ENCODE measurements at regions not wholly inside any gene's neighbourhood (a gene's known extent, or its start where the extent isn't known, plus 50 kb on each side); places are given as distances from the start of the nearest gene placed in this dataset.
A peak's percentile ranks its signal among the peaks of the same experiment; 100 is the strongest.

- DNase-seq (ENCODE audit: insufficient read length) = no peak
- FAIRE-seq = peak; percentile 82
- TF ChIP-seq POLR2A (IDR thresholded peaks at IDR 0.05; ENCODE audit: low read depth, low read length) (no peak), POLR2AphosphoS5 (IDR thresholded peaks at IDR 0.05; ENCODE audit: low read depth, low read length) (no peak), TAF1 (IDR thresholded peaks at IDR 0.05; ENCODE audit: borderline replicate concordance, low read depth, low read length) (no peak)
Observed at GRCh38 chr11:128324531-128325141, 262.7 kb downstream of the ETS1 start.

GRCh38 chr11:128324051-128324481, 263.3 kb downstream of the ETS1 start:
- FAIRE-seq = no peak
- TF ChIP-seq POLR2A (IDR thresholded peaks at IDR 0.05; ENCODE audit: low read depth, low read length) = no peak
- no peak for DNase-seq (ENCODE audit: insufficient read length)

- DNase-seq (ENCODE audit: insufficient read length) (no peak), FAIRE-seq (peak; percentile 92)
- TF ChIP-seq POLR2AphosphoS5 (IDR thresholded peaks at IDR 0.05; ENCODE audit: low read depth, low read length) (no peak), POLR2A (IDR thresholded peaks at IDR 0.05; ENCODE audit: low read depth, low read length) (no peak), TAF1 (IDR thresholded peaks at IDR 0.05; ENCODE audit: borderline replicate concordance, low read depth, low read length) (no peak)
Observed at GRCh38 chr11:128323381-128323780, 264.0 kb downstream of the ETS1 start.

- FAIRE-seq = peak; percentile 99
- no peak for DNase-seq (ENCODE audit: insufficient read length)
- TF ChIP-seq TAF1 (IDR thresholded peaks at IDR 0.05; ENCODE audit: borderline replicate concordance, low read depth, low read length) = no peak
- TF ChIP-seq POLR2A (IDR thresholded peaks at IDR 0.05; ENCODE audit: low read depth, low read length) = no peak
- no peak for TF ChIP-seq POLR2AphosphoS5 (IDR thresholded peaks at IDR 0.05; ENCODE audit: low read depth, low read length)
Observed at GRCh38 chr11:128318856-128319474, 268.4 kb downstream of the ETS1 start.

- FAIRE-seq = peak; percentile 93
Observed at GRCh38 chr11:128316541-128317227, 270.7 kb downstream of the ETS1 start.

GRCh38 chr11:128315933-128316332, 271.4 kb downstream of the ETS1 start:
- FAIRE-seq = no peak
- TF ChIP-seq POLR2AphosphoS5 (IDR thresholded peaks at IDR 0.05; ENCODE audit: low read depth, low read length) (no peak), TAF1 (IDR thresholded peaks at IDR 0.05; ENCODE audit: borderline replicate concordance, low read depth, low read length) (no peak), POLR2A (IDR thresholded peaks at IDR 0.05; ENCODE audit: low read depth, low read length) (no peak)
- DNase-seq (ENCODE audit: insufficient read length) = no peak

More at GRCh38 chr11:128316541-128317227, 270.7 kb downstream of the ETS1 start:
- TF ChIP-seq POLR2AphosphoS5 (IDR thresholded peaks at IDR 0.05; ENCODE audit: low read depth, low read length) = no peak
- DNase-seq (ENCODE audit: insufficient read length) = no peak

- FAIRE-seq (peak; percentile 53), DNase-seq (ENCODE audit: insufficient read length) (no peak)
- no peak for TF ChIP-seq POLR2AphosphoS5 (IDR thresholded peaks at IDR 0.05; ENCODE audit: low read depth, low read length)
Observed at GRCh38 chr11:128313931-128314330, 273.4 kb downstream of the ETS1 start.

GRCh38 chr11:128311742-128312719, 275.3 kb downstream of the ETS1 start:
- peak; percentile 88 for FAIRE-seq
- DNase-seq (ENCODE audit: insufficient read length) = no peak
- TF ChIP-seq POLR2A (IDR thresholded peaks at IDR 0.05; ENCODE audit: low read depth, low read length) = no peak
- no peak for TF ChIP-seq POLR2AphosphoS5 (IDR thresholded peaks at IDR 0.05; ENCODE audit: low read depth, low read length)
- no peak for TF ChIP-seq TAF1 (IDR thresholded peaks at IDR 0.05; ENCODE audit: borderline replicate concordance, low read depth, low read length)

- no peak for TF ChIP-seq POLR2AphosphoS5 (IDR thresholded peaks at IDR 0.05; ENCODE audit: low read depth, low read length)
- FAIRE-seq = peak; percentile 77
- DNase-seq (ENCODE audit: insufficient read length) = no peak
Observed at GRCh38 chr11:128310676-128311445, 276.5 kb downstream of the ETS1 start.

GRCh38 chr11:128310005-128310404, 277.4 kb downstream of the ETS1 start:
- FAIRE-seq = no peak
- no peak for DNase-seq (ENCODE audit: insufficient read length)
- TF ChIP-seq POLR2AphosphoS5 (IDR thresholded peaks at IDR 0.05; ENCODE audit: low read depth, low read length) (no peak), POLR2A (IDR thresholded peaks at IDR 0.05; ENCODE audit: low read depth, low read length) (no peak), TAF1 (IDR thresholded peaks at IDR 0.05; ENCODE audit: borderline replicate concordance, low read depth, low read length) (no peak)

GRCh38 chr11:128308794-128309193, 278.6 kb downstream of the ETS1 start:
- DNase-seq (ENCODE audit: insufficient read length) (no peak), FAIRE-seq (no peak)
- TF ChIP-seq POLR2A (IDR thresholded peaks at IDR 0.05; ENCODE audit: low read depth, low read length) (no peak), TAF1 (IDR thresholded peaks at IDR 0.05; ENCODE audit: borderline replicate concordance, low read depth, low read length) (no peak), POLR2AphosphoS5 (IDR thresholded peaks at IDR 0.05; ENCODE audit: low read depth, low read length) (no peak)
